Fibroblast of skin of left biceps (primary cell): ENCODE measurements at regions not wholly inside any gene's neighbourhood (a gene's known extent, or its start where the extent isn't known, plus 50 kb on each side); places are given as distances from the start of the nearest gene placed in this dataset.

Source experiments
- DNase-seq, 2 experiments: peaks; one replicate each; pipeline ENCODE4 v3.0.0-alpha.2; 2013; ENCODE audit warnings: low read depth in 2 of 2

DNA sequence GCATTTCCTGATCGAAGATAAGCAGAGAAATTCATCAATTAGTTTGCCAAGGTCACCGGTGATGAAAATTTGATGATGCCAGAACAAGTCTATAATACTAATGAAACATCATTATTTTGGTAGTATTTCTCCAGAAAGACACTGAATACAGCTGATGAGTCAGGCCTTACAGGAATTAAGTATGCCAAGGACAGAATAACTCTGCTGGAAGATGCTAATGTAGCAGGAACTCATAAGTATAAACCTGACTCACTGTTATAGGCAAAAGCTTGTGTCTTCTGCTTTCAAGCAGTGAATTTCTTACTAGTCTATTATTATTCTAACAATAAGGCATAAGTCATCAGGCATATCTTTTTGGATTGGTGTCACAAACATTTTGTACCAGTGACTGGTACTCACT, 1825.1 kb upstream of the IGFBP7 start:
- no peak for DNase-seq

DNA sequence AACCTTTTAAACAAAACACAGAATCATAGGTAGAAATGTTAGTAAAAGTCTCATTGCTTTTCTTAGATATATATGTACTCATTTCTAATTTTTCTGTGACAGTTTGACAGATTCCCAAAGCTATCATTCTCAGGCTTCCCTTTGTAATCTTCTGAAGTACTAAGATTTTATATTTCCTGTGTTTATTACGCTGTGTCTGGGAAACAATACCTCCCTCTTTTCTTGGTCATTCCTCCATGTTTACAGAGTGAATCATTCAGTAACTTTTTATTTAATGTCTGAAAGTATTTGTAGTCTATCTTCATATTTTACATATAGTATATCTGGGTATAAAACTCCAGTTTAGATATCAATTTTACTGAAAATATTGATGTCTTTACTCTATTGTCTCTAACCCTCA, 1826.3 kb upstream of the IGFBP7 start:
- no peak for DNase-seq

DNA sequence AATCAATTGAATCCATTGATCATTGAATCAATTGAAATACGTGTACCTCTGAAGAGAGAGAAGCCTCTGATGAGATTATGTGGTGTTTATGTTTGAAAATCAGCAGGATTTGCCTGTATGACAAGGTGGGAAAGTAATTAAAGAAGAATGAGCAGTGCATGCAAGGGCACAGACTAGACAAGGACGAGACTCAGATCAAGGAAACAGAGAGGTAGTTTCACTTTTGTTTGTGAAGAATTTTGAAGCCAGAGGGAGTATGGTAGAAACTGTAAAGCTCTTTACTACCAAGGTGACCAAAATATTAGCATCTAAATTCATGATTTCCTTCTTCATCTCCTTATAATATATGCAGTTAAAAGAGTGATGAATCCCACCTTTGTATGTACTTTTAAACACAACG, 1830.0 kb upstream of the IGFBP7 start:
- no peak for DNase-seq

DNA sequence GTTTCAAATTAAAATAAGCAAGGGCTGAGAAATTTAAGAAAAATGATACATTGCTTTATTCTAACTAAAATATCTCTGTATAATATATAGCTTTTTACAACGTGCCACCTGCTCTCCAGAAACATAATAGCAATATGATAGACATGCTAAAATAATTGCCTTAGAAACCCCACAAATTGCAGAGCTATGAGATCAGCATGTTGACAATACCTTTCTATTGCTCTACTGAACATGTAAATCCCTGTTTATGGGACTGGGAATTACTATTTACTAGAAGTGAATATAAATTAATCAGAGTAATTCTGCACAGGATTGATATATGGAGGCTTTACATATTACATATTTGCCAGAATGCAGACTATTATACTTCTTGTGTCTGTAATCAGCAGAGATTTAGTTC, 1831.1 kb upstream of the IGFBP7 start:
- DNase-seq = no peak

DNA sequence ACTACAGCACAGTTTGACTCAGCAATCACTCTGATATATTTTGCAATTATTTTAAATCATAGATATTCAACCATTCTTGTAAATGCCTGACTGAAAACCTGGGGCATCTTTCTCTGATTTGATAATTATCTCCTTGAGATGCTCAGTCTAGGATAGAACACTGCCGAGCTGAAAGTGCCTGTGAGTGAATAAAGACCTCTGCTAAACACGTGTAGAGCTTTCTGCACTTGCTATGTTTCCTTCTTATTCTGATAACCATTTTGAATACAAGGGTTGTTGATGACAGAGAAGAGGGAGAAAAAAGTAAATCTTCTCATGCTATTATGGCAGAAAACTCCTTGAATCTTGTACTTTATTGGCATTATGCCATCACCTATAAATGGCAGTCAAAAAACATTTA, 1843.4 kb upstream of the IGFBP7 start:
- DNase-seq = no peak

DNA sequence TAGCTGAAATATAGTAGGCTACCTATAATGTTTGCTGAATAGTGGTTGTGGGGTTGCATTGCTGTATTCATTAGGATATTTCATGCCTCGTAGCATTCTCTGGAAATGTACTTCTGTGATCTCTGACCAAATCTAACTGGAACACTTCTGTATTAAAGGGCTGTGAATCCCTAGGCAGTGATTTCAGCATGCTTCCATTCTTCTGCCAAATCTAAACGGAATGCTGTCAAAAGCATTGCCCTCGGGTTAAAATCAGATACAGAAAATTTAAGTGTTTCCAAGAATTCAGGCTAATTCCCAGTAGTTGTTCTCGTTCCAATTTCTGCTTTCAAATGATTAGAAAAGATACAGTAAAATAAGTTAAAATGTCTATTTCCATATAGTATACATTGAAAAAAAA, 1847.5 kb upstream of the IGFBP7 start:
- DNase-seq = no peak

DNA sequence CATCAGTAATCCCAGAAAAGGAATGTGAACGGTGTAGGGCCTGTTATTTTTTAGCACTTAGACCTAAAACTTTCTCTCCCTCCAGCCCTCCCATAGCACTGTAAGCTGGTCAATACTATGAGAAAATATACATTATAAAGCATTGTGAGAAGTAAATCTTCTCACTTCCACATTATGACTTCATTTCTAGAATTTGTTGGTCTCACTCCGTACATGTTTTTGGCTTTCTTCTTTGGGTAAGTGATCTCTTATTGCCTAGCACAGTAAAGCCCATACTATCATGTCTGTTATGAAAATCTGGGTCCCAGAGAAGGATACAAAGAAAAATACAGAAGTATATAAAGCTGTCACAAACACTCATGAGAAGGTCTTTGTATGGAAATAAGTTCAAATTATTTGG, 1851.1 kb upstream of the IGFBP7 start:
- no peak for DNase-seq

DNA sequence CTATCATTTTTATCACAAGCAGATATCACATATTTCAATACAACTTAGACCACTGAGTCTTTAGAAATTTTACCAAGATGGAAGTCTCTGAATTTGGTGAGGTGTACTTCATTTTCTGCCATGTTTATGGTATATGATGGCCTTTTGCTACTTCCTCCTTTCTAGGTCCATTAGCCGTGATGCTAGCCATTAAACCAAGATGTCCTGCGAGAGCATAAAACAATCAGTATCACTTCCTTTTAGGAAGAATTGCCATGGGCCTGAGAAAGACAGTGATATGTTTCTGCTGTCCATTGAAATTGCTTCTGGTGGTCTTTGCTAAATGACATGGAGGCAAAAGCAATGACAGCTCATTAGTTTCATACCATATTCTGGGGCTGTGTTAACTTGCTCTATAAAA, 1851.7 kb upstream of the IGFBP7 start:
- DNase-seq = no peak

DNA sequence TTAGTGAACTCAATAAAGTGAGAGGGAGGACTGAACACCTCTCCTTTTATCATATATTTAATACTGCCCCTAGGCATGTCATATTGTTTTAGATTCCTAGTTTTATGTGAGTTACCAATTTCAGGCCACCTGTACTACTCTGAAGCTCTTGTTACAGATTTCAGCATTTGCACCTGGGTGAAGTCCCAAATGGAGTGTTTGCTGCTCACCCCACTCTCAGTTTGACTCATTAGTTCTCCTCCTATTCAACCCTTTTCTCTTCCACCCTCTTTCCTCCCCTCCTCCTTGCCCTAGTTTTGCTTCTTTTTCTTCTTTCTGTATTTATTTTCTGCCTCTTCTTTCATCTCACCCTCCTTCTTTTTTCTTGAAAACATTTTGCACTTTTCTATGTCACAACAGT, 1852.2 kb upstream of the IGFBP7 start:
- no peak for DNase-seq

DNA sequence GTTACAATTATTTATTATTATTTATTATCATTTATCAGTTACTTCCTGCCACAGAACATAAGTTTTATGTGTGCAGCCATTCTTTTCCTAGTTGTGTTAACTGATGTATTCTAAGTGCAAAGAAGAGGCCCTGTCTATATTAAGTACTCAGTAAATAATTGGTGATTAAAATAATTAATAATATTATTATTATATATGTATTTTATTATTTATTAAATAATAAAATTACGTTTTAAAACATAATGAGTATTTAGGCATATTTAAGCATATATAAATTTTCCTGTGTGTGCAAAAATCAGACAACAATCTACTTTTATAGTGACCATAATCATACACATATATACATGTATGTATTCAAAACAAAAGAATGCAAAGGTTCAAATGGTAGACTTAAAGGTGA, 1871.6 kb upstream of the IGFBP7 start:
- no peak for DNase-seq

DNA sequence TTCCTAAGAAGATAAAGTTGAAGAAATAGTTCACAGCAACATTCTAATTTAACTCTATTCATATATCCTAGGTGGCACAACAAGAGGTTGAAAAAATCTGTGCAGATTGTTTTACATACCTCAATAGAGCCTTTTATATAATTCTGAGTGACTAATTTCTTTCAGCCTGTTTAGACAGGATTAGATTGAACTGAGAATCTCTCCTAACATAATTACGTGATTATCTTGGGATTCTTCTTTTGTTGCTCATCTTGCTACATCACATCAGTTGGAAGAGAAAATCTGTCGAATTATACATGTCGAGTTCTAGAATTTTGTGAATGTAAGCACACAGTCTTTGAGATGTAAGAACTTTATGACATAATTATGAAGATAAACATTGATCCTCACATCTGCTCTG, 1873.7 kb upstream of the IGFBP7 start:
- no peak for DNase-seq

DNA sequence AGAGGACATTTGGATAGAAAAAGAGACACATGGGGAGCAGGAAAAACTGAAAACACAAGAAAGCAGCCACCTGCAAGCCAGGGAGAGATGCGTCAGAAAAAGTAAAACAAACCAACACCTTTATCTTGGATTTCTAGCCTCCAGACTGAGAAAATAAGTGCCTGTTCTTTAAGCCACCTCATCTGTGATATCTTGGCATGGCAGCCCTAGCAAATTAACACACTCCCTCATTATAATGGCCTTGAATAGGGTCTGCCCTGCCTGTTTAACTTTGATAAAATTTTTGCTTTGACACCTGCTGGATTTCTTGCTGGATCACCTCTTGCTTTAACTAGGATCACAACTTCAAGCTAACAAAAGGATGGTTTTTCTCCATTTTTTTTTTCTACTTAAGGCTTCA, 1892.0 kb upstream of the IGFBP7 start:
- DNase-seq = no peak

DNA sequence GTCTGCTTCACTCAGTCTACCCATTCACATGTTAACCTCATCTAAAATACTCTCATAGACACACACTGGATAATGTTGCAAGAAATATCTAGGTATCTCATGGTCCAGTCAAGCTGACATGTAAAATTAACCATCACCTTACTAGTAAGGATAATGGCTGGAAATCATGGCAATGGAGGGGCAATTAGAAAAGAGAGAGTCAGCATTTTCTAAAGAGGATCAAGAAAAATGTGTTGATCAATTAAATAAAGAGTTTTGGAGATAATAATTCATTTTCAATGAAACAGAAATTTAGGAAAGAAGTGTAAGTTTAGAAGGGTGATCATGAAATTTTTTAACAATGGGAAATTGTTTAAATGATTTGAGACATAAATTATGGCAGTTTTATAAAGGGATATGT, 1914.1 kb upstream of the IGFBP7 start:
- no peak for DNase-seq

DNA sequence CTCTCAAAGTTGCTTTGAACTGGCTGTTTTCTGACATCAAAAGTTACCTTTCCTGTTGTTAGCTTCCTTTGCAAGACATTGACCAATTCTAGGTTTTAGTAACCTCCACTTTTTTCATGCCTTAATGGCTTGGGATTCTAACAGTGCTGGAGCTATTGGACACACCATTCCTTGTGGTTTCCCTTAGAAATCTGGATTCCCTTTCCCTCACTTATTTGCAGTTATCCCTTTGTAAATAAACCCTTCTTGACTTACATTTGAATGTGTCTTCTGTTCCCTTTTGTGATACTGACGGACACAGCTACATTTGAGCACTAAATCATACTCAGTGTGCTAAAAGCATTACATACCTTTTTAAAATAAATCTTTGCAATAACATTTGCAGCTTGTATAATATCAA, 1927.6 kb upstream of the IGFBP7 start:
- no peak for DNase-seq

DNA sequence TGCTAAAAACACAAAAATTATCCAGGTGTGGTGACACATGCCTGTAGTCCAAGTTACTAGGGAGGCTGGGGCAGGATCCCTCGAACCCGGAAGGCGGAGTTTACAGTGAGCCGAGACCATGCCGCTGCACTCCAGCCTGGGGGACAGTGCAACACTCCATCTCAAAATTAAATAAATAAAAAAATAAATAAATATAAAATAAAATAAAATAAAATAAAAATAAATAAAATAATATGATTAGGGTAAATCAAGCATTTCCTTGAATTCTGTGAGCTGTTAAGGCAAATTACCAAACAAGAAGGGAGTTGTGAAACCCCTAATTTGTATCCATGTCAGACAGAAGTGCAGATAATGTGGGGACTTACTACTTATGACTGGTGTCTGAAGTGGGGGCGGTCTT, 1928.9 kb upstream of the IGFBP7 start:
- no peak for DNase-seq

DNA sequence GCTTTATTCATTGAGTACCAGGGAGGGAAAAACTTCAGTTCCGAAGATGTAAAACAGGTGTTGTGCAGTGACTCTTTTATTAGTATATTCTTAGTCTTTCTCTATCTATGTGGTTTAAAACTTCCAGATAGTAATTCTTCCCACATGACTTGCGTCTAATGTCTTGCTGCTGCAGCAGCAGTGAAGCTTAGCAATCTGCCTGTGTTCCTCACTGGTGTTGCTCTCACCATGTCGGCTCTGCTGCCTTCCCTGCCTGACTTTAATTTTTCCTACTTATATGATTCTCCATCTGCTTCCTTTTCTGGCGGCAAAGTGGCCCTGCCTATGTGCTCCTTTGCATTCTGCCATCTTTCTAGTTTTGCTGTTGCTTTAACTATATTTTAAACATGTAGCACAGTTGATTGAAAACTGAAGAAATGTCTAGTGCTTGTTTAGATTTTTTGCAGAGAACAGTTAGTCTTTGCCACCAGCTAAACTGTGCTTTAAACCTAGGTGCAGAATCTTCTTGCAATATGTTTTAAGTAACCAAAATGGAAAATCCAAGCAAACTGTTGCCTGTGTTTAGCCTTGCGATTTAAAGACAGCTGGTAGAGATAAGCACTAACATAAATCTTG, 1934.2 kb upstream of the IGFBP7 start:
- DNase-seq = no peak

DNA sequence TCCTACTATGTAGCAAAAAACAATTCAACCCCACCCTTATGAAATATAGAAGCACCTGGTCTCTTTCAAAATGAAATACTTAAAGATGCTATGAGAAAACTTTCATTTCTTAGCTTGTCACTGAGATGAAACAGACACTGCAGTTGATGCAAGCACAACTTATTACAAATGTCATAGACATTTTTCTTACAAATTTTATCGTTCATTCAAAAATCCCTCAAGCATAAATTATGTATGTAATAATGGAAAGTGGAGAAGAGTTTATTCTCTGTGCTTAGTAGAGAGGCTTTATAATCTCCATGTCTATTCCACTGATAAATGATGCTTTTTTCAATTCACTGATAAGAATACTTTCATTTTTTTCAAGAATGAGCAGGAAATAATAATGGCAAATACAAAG, 1943.9 kb upstream of the IGFBP7 start:
- no peak for DNase-seq

DNA sequence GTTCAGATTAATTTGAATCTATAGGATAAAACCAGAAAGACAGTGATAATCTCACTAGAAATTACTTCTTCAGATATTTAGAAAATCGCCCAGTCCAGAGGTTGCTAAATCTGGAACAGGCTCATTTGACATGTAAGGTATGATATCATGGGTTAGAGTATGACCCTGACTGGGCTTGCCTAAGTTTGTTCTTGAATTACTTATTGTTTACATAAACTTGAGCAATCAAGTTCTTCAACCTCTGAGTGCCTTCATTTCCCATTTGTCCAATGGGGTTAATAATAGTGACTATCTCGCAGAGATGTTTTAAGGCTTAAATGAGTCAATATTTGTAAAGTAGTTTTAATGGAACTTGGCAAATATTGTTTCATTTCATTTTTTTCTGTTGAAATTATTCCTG, 1947.6 kb upstream of the IGFBP7 start:
- DNase-seq = no peak

DNA sequence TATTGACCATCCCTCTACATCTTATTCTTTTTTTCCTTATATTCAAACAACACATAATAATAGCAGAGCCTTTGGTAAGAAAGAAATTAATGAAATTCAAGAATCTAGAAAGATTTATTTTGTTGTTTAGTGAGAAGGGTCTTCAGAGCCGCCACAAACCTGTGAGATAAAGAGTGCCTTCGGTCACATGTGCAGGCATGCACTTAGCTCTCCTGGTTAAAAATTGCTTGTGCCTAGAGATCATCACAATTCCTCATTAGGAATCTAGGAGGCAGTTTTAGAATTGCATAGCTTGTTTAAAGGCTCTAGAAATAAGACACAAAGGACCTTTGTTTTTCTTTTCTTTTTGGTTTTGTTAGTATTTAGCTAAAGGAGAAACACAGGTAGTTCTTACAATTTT, 1948.4 kb upstream of the IGFBP7 start:
- DNase-seq = no peak

DNA sequence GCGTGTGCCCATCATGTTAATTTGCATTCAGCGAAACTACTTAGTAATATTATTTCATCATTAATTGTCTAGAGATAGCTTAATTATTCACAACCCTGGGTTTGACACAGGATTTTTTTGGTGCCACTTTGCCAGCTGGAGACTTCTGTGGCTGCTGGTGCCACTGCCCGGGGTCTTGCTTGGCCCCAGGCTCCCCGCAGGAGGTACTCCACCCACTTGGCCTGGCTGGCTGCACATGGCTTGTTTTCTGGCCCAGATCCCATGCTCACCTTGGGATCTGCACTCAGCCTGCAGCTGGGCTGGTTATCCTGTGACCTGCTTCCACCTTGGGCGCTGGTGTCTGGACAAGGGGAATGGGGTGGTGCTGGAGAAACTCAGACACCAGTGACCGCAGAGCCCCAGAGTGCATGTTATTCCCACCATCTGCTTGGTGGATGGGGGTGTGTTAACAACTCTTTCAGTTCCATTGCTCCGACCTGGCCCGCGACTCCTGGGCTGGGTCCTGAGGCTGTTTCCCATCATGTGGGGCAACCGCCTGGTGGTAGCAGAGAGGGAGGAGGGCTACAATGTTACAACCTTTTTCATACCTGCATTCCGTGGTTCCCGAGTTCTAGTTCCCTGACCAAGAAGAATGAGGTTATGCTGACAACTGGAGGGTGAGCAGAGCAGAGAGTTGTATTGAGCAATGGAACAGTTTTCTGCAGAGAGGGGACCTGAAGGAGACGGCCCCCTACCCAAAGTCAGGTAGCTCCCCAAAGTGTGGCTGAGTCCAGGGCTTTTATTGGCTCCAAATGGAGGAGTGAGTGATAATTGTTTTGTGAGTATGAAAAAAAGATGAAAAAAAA, 1950.0 kb upstream of the IGFBP7 start:
- no peak for DNase-seq

DNA sequence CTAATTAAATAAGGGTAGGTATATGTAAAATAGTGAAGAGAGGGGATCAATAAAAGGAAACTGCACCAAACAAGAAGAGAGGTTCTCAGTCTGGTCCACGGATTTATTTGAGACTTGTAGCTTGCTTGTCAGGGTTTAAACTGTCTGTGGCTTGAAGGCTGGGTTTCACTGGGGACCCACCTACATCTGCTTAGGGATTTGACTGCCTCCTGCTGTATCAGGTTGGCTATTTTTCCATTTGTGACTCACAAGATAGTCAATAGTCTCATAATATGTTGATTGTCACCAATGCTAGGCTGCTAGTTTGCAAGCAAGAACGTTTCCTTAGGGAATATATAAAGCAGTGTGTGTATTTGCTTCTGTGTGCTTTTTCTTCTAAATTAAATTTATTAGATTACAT, 1950.7 kb upstream of the IGFBP7 start:
- no peak for DNase-seq

DNA sequence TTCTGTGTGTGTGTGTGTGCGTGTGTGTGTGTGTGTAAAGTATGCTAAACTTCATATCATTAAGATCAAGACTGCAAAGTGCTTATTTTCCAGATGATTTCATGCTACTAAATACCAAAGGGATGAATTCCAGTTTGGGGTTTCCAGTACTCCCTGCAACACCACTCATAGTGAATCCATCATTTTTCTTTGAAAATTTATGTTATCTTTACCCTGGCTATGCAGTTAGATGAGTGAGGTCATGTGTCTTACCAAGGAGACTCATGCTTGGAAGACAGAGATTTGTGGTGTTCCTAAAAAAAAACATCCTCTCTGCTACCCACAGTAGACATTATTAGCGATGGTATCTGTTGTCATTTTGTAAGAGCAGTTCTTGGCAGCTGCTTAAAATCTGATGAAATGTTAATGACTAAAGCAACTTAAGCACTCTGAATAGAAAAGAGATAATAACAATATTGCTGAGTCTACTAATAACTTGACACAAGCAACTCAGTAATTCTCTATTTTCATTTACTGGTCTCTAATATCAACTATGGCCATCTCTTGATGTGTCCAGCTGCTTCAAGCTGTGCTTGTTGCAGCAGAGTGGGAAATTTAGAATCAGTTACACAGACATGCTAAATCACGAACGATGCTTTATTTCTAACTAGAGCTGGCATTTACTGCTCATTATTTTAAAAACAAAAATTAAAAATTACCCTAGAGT, 1953.0 kb upstream of the IGFBP7 start:
- DNase-seq = no peak
